Esophagus muscularis mucosa (tissue), 4 donors: ENCODE measurements at regions not wholly inside any gene's neighbourhood (a gene's known extent, or its start where the extent isn't known, plus 50 kb on each side); places are given as distances from the start of the nearest gene placed in this dataset.

Experiments used
- DNase-seq: peaks from one replicate; pipeline ENCODE4 v3.0.0-alpha.2; 2017; ENCODE audit errors: extremely low spot score
- H3K27ac ChIP-seq, 4 donors: fragments of 200-600 bp; sonication (generic); replicated peaks in 1 of 4; 1 replicate in 3 of 4; 2 replicates in 1 of 4; pipeline ENCODE4 v1.5.1; 2016 to 2019; ENCODE audit warnings: mild to moderate bottlenecking in 1 of 4
- H3K27me3 ChIP-seq, 4 donors: fragments of 200-600 bp; sonication (generic); one replicate each; pipeline versions ENCODE4 v1.5.1 to v1.6.0; 2016 to 2019
- H3K36me3 ChIP-seq, 4 donors: fragments of 200-600 bp; sonication (generic); one replicate each; pipeline ENCODE4 v1.5.1; 2016 to 2019
- H3K4me1 ChIP-seq, 4 donors: fragments of 200-600 bp; sonication (generic); one replicate each; pipeline ENCODE4 v1.5.1; 2016 to 2019
- H3K4me3 ChIP-seq, 4 donors: fragments of 200-600 bp; sonication (generic); 1 replicate in 2 of 4; 2 replicates in 2 of 4; pipeline ENCODE4 v1.5.1; 2016 to 2019; ENCODE audit warnings: mild to moderate bottlenecking in 4 of 4, moderate library complexity in 1 of 4
- H3K9me3 ChIP-seq, 4 donors: fragments of 200-600 bp; sonication (generic); 1 replicate in 3 of 4; 2 replicates in 1 of 4; pipeline ENCODE4 v1.5.1; 2016 to 2019
- CTCF ChIP-seq, 3 experiments: fragments of 200-600 bp in 2 of 3; fragments of 450-650 bp in 1 of 3; sonication (generic) in 2 of 3; IDR thresholded peaks; one replicate each; pipeline ENCODE4 v1.5.1; 2017 to 2019; ENCODE audit warnings: antibody characterized with exemption in 3 of 3, mild to moderate bottlenecking in 2 of 3, moderate library complexity in 1 of 3
- EP300 ChIP-seq: sonication (generic); formaldehyde crosslinking; IDR thresholded peaks from one replicate; pipeline ENCODE4 v1.6.1; 2017; ENCODE audit warnings: antibody characterized with exemption
- POLR2A ChIP-seq: fragments of 450-650 bp; IDR thresholded peaks from one replicate; pipeline ENCODE4 v1.6.1; 2017; ENCODE audit warnings: antibody characterized with exemption, moderate library complexity, mild to moderate bottlenecking, low read depth
- POLR2AphosphoS5 ChIP-seq, 2 donors: sonication (generic); formaldehyde crosslinking; IDR thresholded peaks; one replicate each; pipeline ENCODE4 v1.6.1; 2017; ENCODE audit warnings: antibody characterized with exemption in 2 of 2
- WGBS: methylation state at CpG from one replicate; pipeline ENCODE4 v1.1.5; 2018; 5-methylcytosine and 5-hydroxymethylcytosine counted together
- intact Hi-C: fragments of 100-400 bp; cut with DNase I; formaldehyde crosslinking; loops from one replicate; pipeline ENCODE4 v1.15.1; 2023

- TF ChIP-seq EP300, result no peak
- no peak for TF ChIP-seq CTCF (IDR thresholded peaks at IDR 0.05)
- TF ChIP-seq POLR2A, result no peak
- TF ChIP-seq POLR2AphosphoS5 (IDR thresholded peaks at IDR 0.05), result no peak
- Histone ChIP-seq H3K27ac (no peak overlapping the region), H3K4me3 (no peak overlapping the region), H3K27me3 (peaks cover 0 to 9% (median 2%) of the 10 kb centered on the region in 4 donors), H3K4me1 (no peaks in the 10 kb centered on the region), H3K9me3 (peaks cover 0 to 22% (median 16%) of the 10 kb centered on the region in 4 donors), H3K36me3 (no peaks in the 10 kb centered on the region)
- WGBS, result 63% methylated on average over 2 of the region's 3 CpGs
- DNase-seq, result no peak
- intact Hi-C loops, result no loop called here
These were observed 157.2 kb downstream of the SOCS6 start for GRCh38 chr18:70446063-70446462.

- Histone ChIP-seq H3K4me3 (no peak overlapping the region), H3K27me3 (peaks cover 0 to 8% (median 2%) of the 10 kb centered on the region in 4 donors), H3K9me3 (peaks cover 0 to 22% (median 16%) of the 10 kb centered on the region in 4 donors), H3K27ac (no peak overlapping the region), H3K36me3 (no peaks in the 10 kb centered on the region), H3K4me1 (no peaks in the 10 kb centered on the region)
- TF ChIP-seq CTCF (IDR thresholded peaks at IDR 0.05), result no peak
- no peak for TF ChIP-seq POLR2A
- no peak for TF ChIP-seq EP300
- TF ChIP-seq POLR2AphosphoS5 (IDR thresholded peaks at IDR 0.05), result no peak
- WGBS, result 95% methylated on average over 5 of the region's 5 CpGs
- no peak for DNase-seq
- intact Hi-C loops, result no loop called here
These were observed 154.1 kb downstream of the SOCS6 start for GRCh38 chr18:70442933-70443332.

GRCh38 chr18:70432804-70433400 lies 144.1 kb downstream of the SOCS6 start:
- intact Hi-C loops, result loop anchor here (5.0 kb wide), 1 partner anchor 146 kb away; the partner anchor contains the start of gene SOCS6
- Histone ChIP-seq H3K4me3 (no peak overlapping the region), H3K4me1 (no peaks in the 10 kb centered on the region), H3K9me3 (no peaks in the 10 kb centered on the region), H3K36me3 (no peaks in the 10 kb centered on the region), H3K27me3 (no peaks in the 10 kb centered on the region), H3K27ac (no peak overlapping the region)
- DNase-seq, result no peak
- no peak for TF ChIP-seq POLR2A
- TF ChIP-seq EP300, result no peak
- no peak for TF ChIP-seq POLR2AphosphoS5 (IDR thresholded peaks at IDR 0.05)
- TF ChIP-seq CTCF (IDR thresholded peaks at IDR 0.05), result no peak
- WGBS, result 50% methylated on average over 4 of the region's 4 CpGs

GRCh38 chr18:70431203-70431624 lies 142.4 kb downstream of the SOCS6 start:
- Histone ChIP-seq H3K27me3 (no peaks in the 10 kb centered on the region), H3K4me3 (no peak overlapping the region), H3K36me3 (no peaks in the 10 kb centered on the region), H3K9me3 (no peaks in the 10 kb centered on the region), H3K27ac (no peak overlapping the region), H3K4me1 (no peaks in the 10 kb centered on the region)
- 67% methylated on average over 2 of the region's 2 CpGs for WGBS
- DNase-seq, result no peak
- intact Hi-C loops, result loop anchor here (5.0 kb wide), 1 partner anchor 144 kb away; the partner anchor contains the start of gene SOCS6
- TF ChIP-seq CTCF (IDR thresholded peaks at IDR 0.05) (no peak), POLR2AphosphoS5 (IDR thresholded peaks at IDR 0.05) (no peak), POLR2A (no peak), EP300 (no peak)
